HCT116 (cell line): ENCODE measurements at regions not wholly inside any gene's neighbourhood (a gene's known extent, or its start where the extent isn't known, plus 50 kb on each side); places are given as distances from the start of the nearest gene placed in this dataset.

Experiments
- ATAC-seq: fragments of 200-7000 bp; cut with Tn5 transposase; 2 replicates; pipeline ENCODE4 v1.9.1; 2020; ENCODE audit warnings: mild to moderate bottlenecking, moderate library complexity
- BruUV-seq: library from RNA; stranded (reverse); fragments of 400-500 nt; replicated peaks from 2 replicates; lab custom pipeline; 2021; lab: Mats Ljungman, UMichigan
- CTCF ChIA-PET: fragments of 300-600 bp; sonication (Branson Sonifier 250); formaldehyde crosslinking; loops from one replicate; lab custom pipeline; 2021; ENCODE audit warnings: antibody characterized with exemption; lab: Charles Lee
- POLR2A ChIA-PET: fragments of 300-600, 350-600 bp; sonication (Branson Sonifier 250); formaldehyde crosslinking; loops from one replicate; lab custom pipeline; 2021; ENCODE audit warnings: antibody characterized with exemption; lab: Charles Lee
- RAD21 ChIA-PET, 2 experiments: fragments of 300-600 bp; sonication (Branson Sonifier 250); formaldehyde crosslinking; loops; one replicate each; lab custom pipeline; 2023; ENCODE audit warnings: low total read pairs in 2 of 2; ENCODE audit not compliant: uncharacterized antibody in 2 of 2, unreplicated experiment in 2 of 2, low non-redundant PET in 1 of 2; lab: Charles Lee
- DNase-seq: peaks from one replicate; pipeline ENCODE4 v3.0.0-alpha.2; 2010; ENCODE audit warnings: low read depth, low spot score
- H2AFZ ChIP-seq: fragments of 200-600 bp; shearing (Covaris generic), sonication (generic); 2 replicates; pipeline ENCODE4 v1.6.1; 2017; ENCODE audit warnings: low read depth, mixed run types, mixed read lengths, antibody characterized with exemption, low read length; ENCODE audit not compliant: poor library complexity, severe bottlenecking
- H3K27ac ChIP-seq: 2 replicates; pipeline ENCODE4 v1.5.1; 2012; ENCODE audit warnings: low read depth, low read length
- H3K27me3 ChIP-seq: fragments of 200-600 bp; sonication (generic); 2 replicates; pipeline ENCODE4 v1.6.1; 2016; ENCODE audit warnings: mixed run types, low read length, mixed read lengths; ENCODE audit not compliant: insufficient read depth
- H3K36me3 ChIP-seq, 2 experiments: fragments of 200-500 bp in 1 of 2; fragments of 200-600 bp in 1 of 2; sonication (Bioruptor generic) in 1 of 2; sonication (generic) in 1 of 2; 2 replicates each; pipeline versions ENCODE4 v1.5.1 to v1.6.1; 2014 to 2016; ENCODE audit warnings: low read length in 2 of 2, inconsistent platforms in 1 of 2, mixed read lengths in 1 of 2, mixed run types in 1 of 2; ENCODE audit not compliant: insufficient read depth in 2 of 2, control insufficient read depth in 1 of 2
- H3K4me1 ChIP-seq, 2 experiments: fragments of 200-600 bp in 1 of 2; sonication (generic) in 1 of 2; 2 replicates each; pipeline versions ENCODE4 v1.5.1 to v1.6.1; 2012 to 2017; ENCODE audit warnings: low read length in 2 of 2, inconsistent platforms in 1 of 2, mild to moderate bottlenecking in 1 of 2, mixed read lengths in 1 of 2, mixed run types in 1 of 2, moderate library complexity in 1 of 2; ENCODE audit not compliant: insufficient read depth in 2 of 2, control insufficient read depth in 1 of 2
- H3K4me2 ChIP-seq: fragments of 200-600 bp; sonication (generic); 2 replicates; pipeline ENCODE4 v1.6.1; 2017; ENCODE audit warnings: mixed run types, low read length, mixed read lengths
- H3K4me3 ChIP-seq, 2 experiments: fragments of 200-600 bp in 1 of 2; sonication (generic) in 1 of 2; replicated peaks in 1 of 2; 2 replicates each; pipeline ENCODE4 v1.5.1; 2011 to 2016; ENCODE audit warnings: low read length in 2 of 2, control low read depth in 1 of 2, low read depth in 1 of 2, mild to moderate bottlenecking in 1 of 2, mixed read lengths in 1 of 2, mixed run types in 1 of 2
- H3K79me2 ChIP-seq: fragments of 200-600 bp; sonication (generic); 2 replicates; pipeline ENCODE4 v1.6.1; 2017; ENCODE audit warnings: mild to moderate bottlenecking, mixed run types, low read length, moderate library complexity, mixed read lengths; ENCODE audit not compliant: insufficient read depth
- H3K9ac ChIP-seq: fragments of 200-600 bp; sonication (generic); 2 replicates; pipeline ENCODE4 v1.6.1; 2016; ENCODE audit warnings: low read length, mixed read lengths
- H3K9me2 ChIP-seq: fragments of 200-600 bp; sonication (generic), shearing (Covaris generic); 2 replicates; pipeline ENCODE4 v1.6.1; 2017; ENCODE audit warnings: mixed run types, mild to moderate bottlenecking, moderate library complexity; ENCODE audit not compliant: insufficient read depth
- H3K9me3 ChIP-seq, 2 experiments: fragments of 200-500 bp in 1 of 2; fragments of 200-600 bp in 1 of 2; sonication (Bioruptor generic) in 1 of 2; sonication (generic) in 1 of 2; 2 replicates each; pipeline ENCODE4 v1.6.1; 2014 to 2017; ENCODE audit warnings: low read length in 2 of 2, mixed read lengths in 2 of 2, inconsistent platforms in 1 of 2, low read depth in 1 of 2, mild to moderate bottlenecking in 1 of 2, mixed run types in 1 of 2, moderate library complexity in 1 of 2; ENCODE audit not compliant: control insufficient read depth in 1 of 2, insufficient read depth in 1 of 2
- H4K20me1 ChIP-seq: fragments of 200-600 bp; sonication (generic), shearing (Covaris generic); 2 replicates; pipeline ENCODE4 v1.6.1; 2017; ENCODE audit warnings: mixed run types, mild to moderate bottlenecking, moderate library complexity; ENCODE audit not compliant: insufficient read depth
- CEBPB ChIP-seq: IDR thresholded peaks from 2 replicates; pipeline ENCODE4 v1.6.1; 2012; ENCODE audit warnings: low read depth
- ELF1 ChIP-seq: IDR thresholded peaks from 2 replicates; pipeline ENCODE4 v1.6.1; 2012; ENCODE audit warnings: low read depth, borderline replicate concordance
- EZH2 ChIP-seq: fragments of 200-600 bp; sonication (generic); IDR thresholded peaks from 2 replicates; pipeline ENCODE4 v1.6.1; 2017; ENCODE audit warnings: antibody characterized with exemption, mixed run types
- EZH2phosphoT487 ChIP-seq: fragments of 200-600 bp; IDR thresholded peaks from 2 replicates; pipeline ENCODE4 v1.6.1; 2018; ENCODE audit warnings: antibody characterized with exemption, borderline replicate concordance
- POLR2A ChIP-seq: IDR thresholded peaks from 2 replicates; pipeline ENCODE4 v1.7.0; 2011; ENCODE audit warnings: borderline replicate concordance; ENCODE audit not compliant: insufficient read depth, insufficient read length; ENCODE audit errors: extremely low read depth
- RAD21 ChIP-seq: IDR thresholded peaks from 2 replicates; pipeline ENCODE4 v1.6.1; 2012; ENCODE audit warnings: low read depth, mild to moderate bottlenecking
- SRF ChIP-seq: IDR thresholded peaks from 2 replicates; pipeline ENCODE4 v1.6.1; 2012; ENCODE audit warnings: low read depth
- YY1 ChIP-seq: IDR thresholded peaks from 2 replicates; pipeline ENCODE4 v1.6.1; 2011; ENCODE audit warnings: low read length, low read depth, moderate library complexity, mild to moderate bottlenecking; ENCODE audit not compliant: insufficient replicate concordance; ENCODE audit errors: extremely low read depth
- ZBTB33 ChIP-seq: IDR thresholded peaks from 2 replicates; pipeline ENCODE4 v1.6.1; 2011; ENCODE audit warnings: mild to moderate bottlenecking, low read length, moderate library complexity; ENCODE audit not compliant: insufficient replicate concordance; ENCODE audit errors: extremely low read depth
- ZNF274 ChIP-seq: fragments of 200-500 bp; sonication (Bioruptor generic); IDR thresholded peaks from 2 replicates; pipeline ENCODE4 v1.6.1; 2014; ENCODE audit warnings: mild to moderate bottlenecking, low read depth, low read length, inconsistent platforms
- intact Hi-C: fragments of 100-400 bp; cut with micrococcal nuclease; formaldehyde crosslinking; loops from 2 replicates; pipeline ENCODE4 v1.10.0; 2022
- TF ChIP-seq, protein P1 (sequence below), 3 experiments: fragments of 200-600 bp in 1 of 3; sonication (generic) in 1 of 3; IDR thresholded peaks in 2 of 3; conservative IDR thresholded peaks in 1 of 3; 2 replicates each; pipeline ENCODE4 v1.5.1; 2012 to 2017; ENCODE audit warnings: low read depth in 2 of 3, low read length in 2 of 3, antibody characterized with exemption in 1 of 3, borderline replicate concordance in 1 of 3, control low read depth in 1 of 3, mild to moderate bottlenecking in 1 of 3, mixed read lengths in 1 of 3, mixed run types in 1 of 3, moderate library complexity in 1 of 3; ENCODE audit not compliant: insufficient read depth in 1 of 3
- TF ChIP-seq, protein P2 (sequence below): IDR thresholded peaks from 2 replicates; pipeline ENCODE4 v1.6.1; 2012

GRCh38 chr2:82827426-82827825, 1631.7 kb downstream of the SUCLG1 start:
- RAD21 ChIA-PET, result no interaction called here
- intact Hi-C loops, result no loop called here
- POLR2A ChIA-PET, result no interaction called here
- H3K79me2 ChIP-seq, result no peaks in the 10 kb centered on the region
- H4K20me1 ChIP-seq, result no peaks in the 10 kb centered on the region
- H3K9me2 ChIP-seq, result no peaks in the 10 kb centered on the region
- DNase-seq, result no peak
- no peak overlapping the region for H3K4me2 ChIP-seq
- no peak for TF ChIP-seq EZH2
- TF ChIP-seq RAD21, result no peak
- TF ChIP-seq, protein P1, sequence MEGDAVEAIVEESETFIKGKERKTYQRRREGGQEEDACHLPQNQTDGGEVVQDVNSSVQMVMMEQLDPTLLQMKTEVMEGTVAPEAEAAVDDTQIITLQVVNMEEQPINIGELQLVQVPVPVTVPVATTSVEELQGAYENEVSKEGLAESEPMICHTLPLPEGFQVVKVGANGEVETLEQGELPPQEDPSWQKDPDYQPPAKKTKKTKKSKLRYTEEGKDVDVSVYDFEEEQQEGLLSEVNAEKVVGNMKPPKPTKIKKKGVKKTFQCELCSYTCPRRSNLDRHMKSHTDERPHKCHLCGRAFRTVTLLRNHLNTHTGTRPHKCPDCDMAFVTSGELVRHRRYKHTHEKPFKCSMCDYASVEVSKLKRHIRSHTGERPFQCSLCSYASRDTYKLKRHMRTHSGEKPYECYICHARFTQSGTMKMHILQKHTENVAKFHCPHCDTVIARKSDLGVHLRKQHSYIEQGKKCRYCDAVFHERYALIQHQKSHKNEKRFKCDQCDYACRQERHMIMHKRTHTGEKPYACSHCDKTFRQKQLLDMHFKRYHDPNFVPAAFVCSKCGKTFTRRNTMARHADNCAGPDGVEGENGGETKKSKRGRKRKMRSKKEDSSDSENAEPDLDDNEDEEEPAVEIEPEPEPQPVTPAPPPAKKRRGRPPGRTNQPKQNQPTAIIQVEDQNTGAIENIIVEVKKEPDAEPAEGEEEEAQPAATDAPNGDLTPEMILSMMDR (IDR thresholded peaks at IDR 0.05 in 2 of 3, conservative IDR thresholded peaks at IDR 0.05 in 1 of 3; ENCODE audit: borderline replicate concordance in 1 of 3, insufficient read depth in 1 of 3, low read depth in 2 of 3, low read length in 2 of 3), result no peak
- TF ChIP-seq SRF, result no peak
- no peak for TF ChIP-seq CEBPB
- no peak for TF ChIP-seq POLR2A
- TF ChIP-seq ZBTB33, result no peak
- no peak for TF ChIP-seq EZH2phosphoT487
- TF ChIP-seq ELF1, result no peak
- no peak for TF ChIP-seq YY1
- TF ChIP-seq, protein P2, sequence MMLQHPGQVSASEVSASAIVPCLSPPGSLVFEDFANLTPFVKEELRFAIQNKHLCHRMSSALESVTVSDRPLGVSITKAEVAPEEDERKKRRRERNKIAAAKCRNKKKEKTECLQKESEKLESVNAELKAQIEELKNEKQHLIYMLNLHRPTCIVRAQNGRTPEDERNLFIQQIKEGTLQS, result no peak
- TF ChIP-seq ZNF274, result no peak
- TF ChIP-seq, all 23 proteins: peak for 0
- H3K36me3 ChIP-seq, result no peaks in the 10 kb centered on the region
- BruUV-seq, result no TSS peak
- ATAC-seq, result no peak
- H3K9ac ChIP-seq, result no peak overlapping the region
- no peak overlapping the region for H3K4me3 ChIP-seq
- H2AFZ ChIP-seq, result no peak overlapping the region
- no peak overlapping the region for H3K27ac ChIP-seq
- no peaks in the 10 kb centered on the region for H3K27me3 ChIP-seq
- CTCF ChIA-PET, result no interaction called here
- H3K4me1 ChIP-seq, result no peaks in the 10 kb centered on the region
- H3K9me3 ChIP-seq, result no peaks in the 10 kb centered on the region
